Adrenal gland (tissue), 9 donors: ENCODE measurements at regions not wholly inside any gene's neighbourhood (a gene's known extent, or its start where the extent isn't known, plus 50 kb on each side); places are given as distances from the start of the nearest gene placed in this dataset.
A peak's percentile ranks its signal among the peaks of the same experiment; 100 is the strongest.

Source experiments
- DNase-seq, 7 donors: peaks; one replicate each; pipeline ENCODE4 v3.0.0-alpha.2; 2019 to 2020
- H3K27ac ChIP-seq, 5 donors: fragments of 200-600 bp; sonication (generic) in 4 of 5; 1 replicate in 3 of 5; 2 replicates in 2 of 5; pipeline versions ENCODE4 v1.5.1 to v1.8.0; 2016 to 2020; ENCODE audit warnings: mild to moderate bottlenecking in 1 of 5
- H3K27me3 ChIP-seq: fragments of 200-600 bp; 2 replicates; pipeline ENCODE4 v1.8.0; 2021
- H3K36me3 ChIP-seq, 2 donors: fragments of 200-600 bp; replicated peaks in 1 of 2; 1 replicate in 1 of 2; 2 replicates in 1 of 2; pipeline versions ENCODE4 v1.5.1 to v1.8.0; 2018 to 2022
- H3K4me1 ChIP-seq, 2 donors: fragments of 200-600 bp; replicated peaks in 1 of 2; 1 replicate in 1 of 2; 2 replicates in 1 of 2; pipeline versions ENCODE4 v1.5.1 to v1.8.0; 2018 to 2021
- H3K4me3 ChIP-seq, 4 donors: fragments of 200-600 bp; sonication (generic) in 3 of 4; one replicate each; pipeline ENCODE4 v1.5.1; 2016 to 2018
- H3K9me3 ChIP-seq, 3 donors: fragments of 200-600 bp; sonication (generic) in 1 of 3; replicated peaks in 1 of 3; 1 replicate in 2 of 3; 2 replicates in 1 of 3; pipeline versions ENCODE4 v1.5.1 to v1.8.0; 2016 to 2021
- POLR2A ChIP-seq, 2 donors: fragments of 450-650 bp; IDR thresholded peaks; one replicate each; pipeline ENCODE4 v1.6.1; 2017; ENCODE audit warnings: antibody characterized with exemption in 2 of 2, mild to moderate bottlenecking in 2 of 2, moderate library complexity in 1 of 2
- WGBS, 4 donors: extraction: QIAGEN DNeasy Blood & Tissue Kit in 2 of 4; methylation state at CpG; one replicate each; pipeline versions ENCODE4 v1.1.5 to v1.1.7; 2013 to 2017; 5-methylcytosine and 5-hydroxymethylcytosine counted together
- intact Hi-C, 2 donors: fragments of 100-400 bp; cut with DNase I; formaldehyde crosslinking; loops; one replicate each; pipeline versions ENCODE4 v1.14.1 to v1.15.0; 2022 to 2023
- TF ChIP-seq, protein P1 (sequence below), 6 experiments: fragments of 450-650 bp in 4 of 6; fragments of 200-600 bp in 2 of 6; sonication (generic) in 1 of 6; IDR thresholded peaks; 1 replicate in 5 of 6; 2 replicates in 1 of 6; pipeline versions ENCODE4 v1.5.1 to v1.8.0; 2016 to 2021; ENCODE audit warnings: antibody characterized with exemption in 6 of 6, mild to moderate bottlenecking in 2 of 6, moderate library complexity in 1 of 6
- donor health status: healthy with polysubstance abuse.
- donor health status: Bipolar disorder and iron deficiency.
- donor health status: DM: yes; HTN: yes; CAD: no.
- donor health status: DM: no; HTN: no; CAD: no.
- donor health status: DM: no; HTN: no; CAD: no.

DNA sequence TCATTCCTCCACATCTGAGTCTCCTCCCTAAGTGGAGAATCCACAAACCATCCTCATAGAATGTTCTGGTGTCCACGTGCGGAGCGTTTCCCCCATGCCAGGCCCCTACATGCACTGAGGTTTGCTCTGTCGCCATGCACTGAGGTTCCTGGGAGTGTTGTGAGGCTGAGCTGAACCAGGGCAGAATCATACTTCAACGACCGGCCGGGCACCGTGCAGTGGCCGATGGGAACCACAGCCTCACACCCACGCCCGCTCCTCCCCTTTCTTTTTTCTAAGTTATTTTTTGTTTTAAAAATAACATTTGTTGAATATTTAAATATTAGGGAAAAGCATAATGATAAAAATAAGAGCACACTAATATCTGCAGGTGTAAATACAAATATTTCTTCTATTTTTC is 260.4 kb upstream of the IRX4 start:
- Histone ChIP-seq H3K36me3 (no peaks in the 10 kb centered on the region), H3K9me3 (no peaks in the 10 kb centered on the region), H3K4me1 (no peaks in the 10 kb centered on the region), H3K27ac (no peak overlapping the region), H3K27me3 (no peaks in the 10 kb centered on the region), H3K4me3 (no peak overlapping the region)
- no peak for TF ChIP-seq POLR2A (IDR thresholded peaks at IDR 0.05)
- TF ChIP-seq, protein P1, sequence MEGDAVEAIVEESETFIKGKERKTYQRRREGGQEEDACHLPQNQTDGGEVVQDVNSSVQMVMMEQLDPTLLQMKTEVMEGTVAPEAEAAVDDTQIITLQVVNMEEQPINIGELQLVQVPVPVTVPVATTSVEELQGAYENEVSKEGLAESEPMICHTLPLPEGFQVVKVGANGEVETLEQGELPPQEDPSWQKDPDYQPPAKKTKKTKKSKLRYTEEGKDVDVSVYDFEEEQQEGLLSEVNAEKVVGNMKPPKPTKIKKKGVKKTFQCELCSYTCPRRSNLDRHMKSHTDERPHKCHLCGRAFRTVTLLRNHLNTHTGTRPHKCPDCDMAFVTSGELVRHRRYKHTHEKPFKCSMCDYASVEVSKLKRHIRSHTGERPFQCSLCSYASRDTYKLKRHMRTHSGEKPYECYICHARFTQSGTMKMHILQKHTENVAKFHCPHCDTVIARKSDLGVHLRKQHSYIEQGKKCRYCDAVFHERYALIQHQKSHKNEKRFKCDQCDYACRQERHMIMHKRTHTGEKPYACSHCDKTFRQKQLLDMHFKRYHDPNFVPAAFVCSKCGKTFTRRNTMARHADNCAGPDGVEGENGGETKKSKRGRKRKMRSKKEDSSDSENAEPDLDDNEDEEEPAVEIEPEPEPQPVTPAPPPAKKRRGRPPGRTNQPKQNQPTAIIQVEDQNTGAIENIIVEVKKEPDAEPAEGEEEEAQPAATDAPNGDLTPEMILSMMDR (IDR thresholded peaks at IDR 0.05) = no peak
- intact Hi-C loops = no loop called here
- WGBS, 4 donors = 83 to 89% (median 88%) methylated on average over 11 of the region's 11 CpGs
- peak in 1 of 7 donors; percentile 15 for DNase-seq

GRCh38 chr5:2142456-2142954 is 259.8 kb upstream of the IRX4 start:
- TF ChIP-seq POLR2A (IDR thresholded peaks at IDR 0.05) = no peak
- TF ChIP-seq, protein P1 (IDR thresholded peaks at IDR 0.05) = no peak
- no peaks in the 10 kb centered on the region for H3K9me3 ChIP-seq
- H3K27ac ChIP-seq = no peak overlapping the region
- H3K27me3 ChIP-seq = no peaks in the 10 kb centered on the region
- peak in 1 of 7 donors; percentile 42 for DNase-seq
- H3K36me3 ChIP-seq = no peaks in the 10 kb centered on the region
- no peak overlapping the region for H3K4me3 ChIP-seq
- intact Hi-C loops = no loop called here
- H3K4me1 ChIP-seq = no peaks in the 10 kb centered on the region
- 51 to 60% (median 52%) methylated on average over 12 to 13 of the region's 13 CpGs for WGBS, 4 donors

DNA sequence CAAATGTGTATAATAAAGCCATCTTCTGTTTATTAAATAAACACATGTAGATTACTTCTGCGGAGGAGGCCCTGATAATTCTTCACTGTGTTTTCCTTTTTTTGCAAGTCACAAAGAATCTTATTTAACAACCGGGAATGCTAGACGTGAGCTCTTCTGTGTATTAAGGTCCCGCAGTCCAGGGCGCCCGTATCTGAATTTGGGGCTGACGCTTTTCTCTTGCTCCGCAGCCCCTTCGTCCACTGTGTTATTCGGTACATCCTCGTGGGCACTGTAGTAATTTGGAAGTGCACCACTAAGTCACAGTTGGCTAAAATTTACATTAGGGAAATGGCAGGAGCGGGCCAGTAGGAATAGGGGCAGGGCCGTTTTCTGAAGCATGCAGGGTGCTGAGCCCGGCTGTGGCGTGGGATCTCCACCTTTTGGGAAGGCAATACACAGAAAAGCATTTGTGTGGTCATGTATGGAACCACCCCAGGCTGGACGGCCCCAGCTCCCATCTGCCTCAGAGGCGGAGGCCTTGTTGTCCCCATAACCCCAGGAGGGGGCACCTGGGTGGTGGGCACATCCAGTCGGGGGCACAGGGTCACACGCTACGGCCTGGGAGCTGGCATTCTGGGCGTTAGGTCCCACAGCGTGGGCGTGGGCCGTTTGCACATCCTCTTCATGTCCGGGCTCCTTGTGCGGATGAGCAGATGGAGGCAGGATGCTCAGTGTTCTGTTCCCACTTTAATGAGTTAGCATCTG is 258.7 kb upstream of the IRX4 start:
- Histone ChIP-seq H3K27ac (no peak overlapping the region), H3K4me1 (no peaks in the 10 kb centered on the region), H3K36me3 (no peaks in the 10 kb centered on the region), H3K4me3 (no peak overlapping the region), H3K9me3 (no peaks in the 10 kb centered on the region), H3K27me3 (no peaks in the 10 kb centered on the region)
- intact Hi-C loops = no loop called here
- TF ChIP-seq, protein P1 (IDR thresholded peaks at IDR 0.05) = no peak
- TF ChIP-seq POLR2A (IDR thresholded peaks at IDR 0.05) = no peak
- DNase-seq = peak in 1 of 7 donors; percentile 39
- WGBS, 4 donors = 69 to 82% (median 77%) methylated on average over 19 to 26 of the region's 26 CpGs

GRCh38 chr5:2140501-2141175 is 257.9 kb upstream of the IRX4 start:
- Histone ChIP-seq H3K4me3 (no peak overlapping the region), H3K36me3 (no peaks in the 10 kb centered on the region), H3K4me1 (no peaks in the 10 kb centered on the region), H3K27ac (no peak overlapping the region), H3K9me3 (no peaks in the 10 kb centered on the region), H3K27me3 (no peaks in the 10 kb centered on the region)
- TF ChIP-seq, protein P1 (IDR thresholded peaks at IDR 0.05) = no peak
- TF ChIP-seq POLR2A (IDR thresholded peaks at IDR 0.05) = no peak
- peak in 1 of 7 donors; percentile 46 for DNase-seq
- intact Hi-C loops = no loop called here
- 68 to 78% (median 73%) methylated on average over 25 of the region's 25 CpGs for WGBS, 4 donors
